Kidney epithelial cell (primary cell): ENCODE measurements at regions not wholly inside any gene's neighbourhood (a gene's known extent, or its start where the extent isn't known, plus 50 kb on each side); places are given as distances from the start of the nearest gene placed in this dataset.

ENCODE experiments used
- DNase-seq: peaks from one replicate; pipeline ENCODE4 v3.0.0-alpha.2; 2010; ENCODE audit warnings: low read depth
- H3K27me3 ChIP-seq: 2 replicates; pipeline ENCODE4 v1.6.0; 2011; ENCODE audit warnings: low read length; ENCODE audit not compliant: control insufficient read depth, insufficient read depth
- H3K36me3 ChIP-seq: 2 replicates; pipeline ENCODE4 v1.5.1; 2011; ENCODE audit warnings: low read length; ENCODE audit not compliant: control insufficient read depth, insufficient read depth
- H3K4me3 ChIP-seq: 2 replicates; pipeline ENCODE4 v1.5.1; 2011; ENCODE audit warnings: low read depth, mild to moderate bottlenecking, control low read depth, low read length
- CTCF ChIP-seq: IDR thresholded peaks from 2 replicates; pipeline ENCODE4 v1.5.1; 2011; ENCODE audit warnings: mild to moderate bottlenecking, moderate library complexity, low read length, control low read depth, inconsistent platforms; ENCODE audit not compliant: insufficient read depth, poor library complexity, severe bottlenecking

- no peak for TF ChIP-seq CTCF
- no peaks in the 10 kb centered on the region for H3K27me3 ChIP-seq
- DNase-seq, result no peak
- H3K36me3 ChIP-seq, result no peaks in the 10 kb centered on the region
- H3K4me3 ChIP-seq, result no peak overlapping the region
Measured at GRCh38 chr2:195392446-195393336, 264.3 kb upstream of the SLC39A10 start.

- Histone ChIP-seq H3K27me3 (no peaks in the 10 kb centered on the region), H3K36me3 (no peaks in the 10 kb centered on the region), H3K4me3 (no peak overlapping the region)
- no peak for TF ChIP-seq CTCF
- no peak for DNase-seq
Measured at GRCh38 chr2:195390686-195391321, 266.2 kb upstream of the SLC39A10 start.

GRCh38 chr2:195388028-195388427 lies 269.0 kb upstream of the SLC39A10 start:
- Histone ChIP-seq H3K36me3 (no peaks in the 10 kb centered on the region), H3K4me3 (no peak overlapping the region), H3K27me3 (no peaks in the 10 kb centered on the region)
- no peak for DNase-seq
- TF ChIP-seq CTCF, result no peak

- Histone ChIP-seq H3K27me3 (no peaks in the 10 kb centered on the region), H3K36me3 (no peaks in the 10 kb centered on the region), H3K4me3 (no peak overlapping the region)
- DNase-seq, result no peak
- no peak for TF ChIP-seq CTCF
Measured at GRCh38 chr2:195382186-195382585, 274.8 kb upstream of the SLC39A10 start.

- Histone ChIP-seq H3K36me3 (no peaks in the 10 kb centered on the region), H3K4me3 (no peak overlapping the region), H3K27me3 (no peaks in the 10 kb centered on the region)
- TF ChIP-seq CTCF, result no peak
- DNase-seq, result no peak
Measured at GRCh38 chr2:195370167-195370943, 286.7 kb upstream of the SLC39A10 start.
